Glutamatergic neuron (in vitro differentiated cells): ENCODE measurements at regions not wholly inside any gene's neighbourhood (a gene's known extent, or its start where the extent isn't known, plus 50 kb on each side); places are given as distances from the start of the nearest gene placed in this dataset.

Experiments used
- DNase-seq: peaks from one replicate; pipeline ENCODE4 v3.0.0; 2022
- H3K27ac Mint-ChIP-seq: one replicate; pipeline ENCODE4 v1.8.0; 2020; ENCODE audit warnings: mild to moderate bottlenecking, mixed read lengths, inconsistent platforms; ENCODE audit not compliant: unreplicated experiment
- H3K27me3 Mint-ChIP-seq: one replicate; pipeline ENCODE4 v1.8.0; 2020; ENCODE audit warnings: mild to moderate bottlenecking, moderate library complexity, mixed read lengths, inconsistent platforms; ENCODE audit not compliant: unreplicated experiment
- H3K36me3 Mint-ChIP-seq: one replicate; pipeline ENCODE4 v1.8.0; 2020; ENCODE audit warnings: mild to moderate bottlenecking, mixed read lengths, inconsistent platforms; ENCODE audit not compliant: unreplicated experiment
- H3K4me1 Mint-ChIP-seq: one replicate; pipeline ENCODE4 v1.8.0; 2020; ENCODE audit warnings: mild to moderate bottlenecking, low read depth, mixed read lengths, inconsistent platforms; ENCODE audit not compliant: unreplicated experiment
- H3K4me3 Mint-ChIP-seq: one replicate; pipeline ENCODE4 v1.8.0; 2020; ENCODE audit warnings: mild to moderate bottlenecking, mixed read lengths, inconsistent platforms; ENCODE audit not compliant: unreplicated experiment
- H3K9me3 Mint-ChIP-seq: one replicate; pipeline ENCODE4 v1.8.0; 2020; ENCODE audit warnings: mild to moderate bottlenecking, moderate library complexity, mixed read lengths, inconsistent platforms; ENCODE audit not compliant: unreplicated experiment
- TF ChIP-seq, protein P1 (sequence below): fragments of 200-600 bp; sonication (generic); IDR thresholded peaks from one replicate; pipeline ENCODE4 v1.5.0; 2021; ENCODE audit not compliant: partially characterized antibody, unreplicated experiment

DNA sequence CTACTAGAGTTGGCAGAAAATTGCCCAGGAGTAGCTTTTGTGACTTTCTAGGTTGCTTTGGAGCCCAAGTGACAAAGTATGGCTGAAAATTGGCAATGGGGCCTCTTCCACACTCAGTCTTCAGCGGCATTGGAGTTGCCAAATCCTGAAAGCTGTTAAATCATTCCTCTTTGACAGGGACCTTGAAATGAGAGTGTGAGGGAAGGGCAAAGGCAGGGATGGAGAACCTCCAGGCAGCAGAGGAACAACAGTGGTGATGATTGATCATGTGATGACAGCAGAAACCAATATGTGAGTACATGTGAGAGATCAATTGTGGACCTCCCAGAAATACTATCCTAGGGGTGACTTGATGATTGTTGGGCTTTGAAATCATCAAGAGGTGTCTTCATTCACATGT lies 393.9 kb downstream of the KIF16B start:
- Mint-ChIP-seq H3K36me3 (no peaks in the 10 kb centered on the region), H3K27me3 (no peaks in the 10 kb centered on the region)
- DNase-seq, result no peak

DNA sequence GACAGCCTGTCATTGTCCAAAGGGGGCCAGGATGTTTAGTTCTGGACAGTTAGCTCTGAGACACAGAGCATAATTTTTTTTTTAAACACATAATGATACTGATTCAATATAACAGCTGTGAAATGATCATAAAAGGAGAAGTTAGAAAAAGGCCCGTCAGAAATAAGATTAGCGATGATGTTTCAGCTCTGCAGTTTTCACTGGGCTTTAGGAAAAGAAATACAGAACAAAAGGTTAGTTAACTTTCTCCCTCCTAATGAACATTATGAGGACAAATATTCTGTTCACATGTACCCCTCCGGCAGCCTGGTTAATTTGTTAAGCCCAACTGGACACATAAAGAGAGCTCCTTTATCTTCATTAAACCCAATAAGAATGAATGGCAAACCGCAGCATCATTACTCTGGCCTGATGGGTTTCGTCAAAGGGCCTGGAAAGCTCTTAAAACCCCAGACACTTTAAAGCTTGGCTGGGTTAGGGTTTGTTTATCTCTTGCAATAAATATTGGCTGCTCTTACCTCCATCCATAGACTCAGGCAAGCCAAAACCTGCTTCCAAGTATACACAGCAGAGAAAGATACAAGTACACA lies 394.6 kb downstream of the KIF16B start:
- no peak overlapping the region for H3K27ac Mint-ChIP-seq
- H3K9me3 Mint-ChIP-seq, result no peaks in the 10 kb centered on the region
- no peaks in the 10 kb centered on the region for H3K4me1 Mint-ChIP-seq
- H3K27me3 Mint-ChIP-seq, result no peaks in the 10 kb centered on the region
- no peak for DNase-seq
- TF ChIP-seq, protein P1, sequence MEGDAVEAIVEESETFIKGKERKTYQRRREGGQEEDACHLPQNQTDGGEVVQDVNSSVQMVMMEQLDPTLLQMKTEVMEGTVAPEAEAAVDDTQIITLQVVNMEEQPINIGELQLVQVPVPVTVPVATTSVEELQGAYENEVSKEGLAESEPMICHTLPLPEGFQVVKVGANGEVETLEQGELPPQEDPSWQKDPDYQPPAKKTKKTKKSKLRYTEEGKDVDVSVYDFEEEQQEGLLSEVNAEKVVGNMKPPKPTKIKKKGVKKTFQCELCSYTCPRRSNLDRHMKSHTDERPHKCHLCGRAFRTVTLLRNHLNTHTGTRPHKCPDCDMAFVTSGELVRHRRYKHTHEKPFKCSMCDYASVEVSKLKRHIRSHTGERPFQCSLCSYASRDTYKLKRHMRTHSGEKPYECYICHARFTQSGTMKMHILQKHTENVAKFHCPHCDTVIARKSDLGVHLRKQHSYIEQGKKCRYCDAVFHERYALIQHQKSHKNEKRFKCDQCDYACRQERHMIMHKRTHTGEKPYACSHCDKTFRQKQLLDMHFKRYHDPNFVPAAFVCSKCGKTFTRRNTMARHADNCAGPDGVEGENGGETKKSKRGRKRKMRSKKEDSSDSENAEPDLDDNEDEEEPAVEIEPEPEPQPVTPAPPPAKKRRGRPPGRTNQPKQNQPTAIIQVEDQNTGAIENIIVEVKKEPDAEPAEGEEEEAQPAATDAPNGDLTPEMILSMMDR, result no peak
- no peaks in the 10 kb centered on the region for H3K36me3 Mint-ChIP-seq
- no peak overlapping the region for H3K4me3 Mint-ChIP-seq

More for the DNA sequence above, 393.9 kb downstream of the KIF16B start:
- Mint-ChIP-seq H3K4me1 (no peaks in the 10 kb centered on the region), H3K4me3 (no peak overlapping the region), H3K27ac (no peak overlapping the region), H3K9me3 (no peaks in the 10 kb centered on the region)
- TF ChIP-seq, protein P1, result no peak

DNA sequence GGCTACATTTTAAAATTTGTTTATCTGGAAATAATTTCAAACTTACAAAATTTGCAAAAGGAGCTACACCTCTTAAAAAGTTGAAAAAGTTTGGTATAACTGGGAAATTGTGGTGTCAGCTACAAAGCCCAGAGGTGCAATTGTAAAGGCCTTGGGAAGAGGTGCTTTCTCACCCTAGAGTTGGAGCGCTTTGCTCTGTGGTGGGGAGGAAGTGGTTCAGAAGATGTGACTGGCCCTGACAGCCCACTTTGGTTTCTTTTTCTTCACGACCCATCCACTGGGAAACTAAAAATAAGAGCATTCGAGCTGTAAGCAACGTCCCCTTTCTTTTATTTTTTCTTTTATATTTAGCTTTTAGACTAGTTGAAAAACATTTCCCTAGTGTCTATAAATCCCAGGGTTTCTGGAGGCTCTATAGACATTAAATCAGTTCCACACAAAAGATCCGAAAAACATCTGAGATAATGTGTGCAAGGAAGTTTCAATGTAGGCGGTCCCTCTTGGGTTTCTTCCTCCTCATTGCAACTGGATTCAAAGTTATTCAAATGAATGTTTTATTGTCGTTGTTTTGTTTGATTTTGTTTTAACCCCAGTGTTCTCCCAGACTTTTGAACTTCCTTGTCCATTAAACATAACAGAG lies 397.8 kb downstream of the KIF16B start:
- no peaks in the 10 kb centered on the region for H3K4me1 Mint-ChIP-seq
- H3K4me3 Mint-ChIP-seq, result no peak overlapping the region
- H3K27ac Mint-ChIP-seq, result no peak overlapping the region
- no peak for DNase-seq
- no peaks in the 10 kb centered on the region for H3K36me3 Mint-ChIP-seq
- H3K27me3 Mint-ChIP-seq, result peaks cover 2% of the 10 kb centered on the region
- TF ChIP-seq, protein P1, result no peak
- H3K9me3 Mint-ChIP-seq, result no peaks in the 10 kb centered on the region

DNA sequence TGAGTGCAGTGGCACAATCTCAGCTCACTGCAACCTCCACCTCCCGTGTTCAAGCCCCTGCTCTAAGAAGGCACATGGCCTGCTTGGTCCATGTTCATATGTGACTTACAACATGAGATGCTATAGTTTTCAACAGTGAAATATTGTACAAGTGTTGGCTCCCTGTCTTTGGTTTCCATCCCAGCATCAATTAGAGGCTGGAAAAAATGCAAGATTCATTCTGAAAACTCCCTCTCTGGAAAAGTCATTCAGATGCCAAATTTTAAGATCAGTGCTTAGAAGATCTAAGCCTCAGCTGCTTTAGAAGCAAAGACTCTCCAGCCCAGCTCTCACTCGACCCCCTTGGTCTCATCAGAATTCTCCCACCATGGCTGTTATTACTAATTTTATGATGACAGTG lies 398.9 kb downstream of the KIF16B start:
- Mint-ChIP-seq H3K27ac (no peak overlapping the region), H3K36me3 (no peaks in the 10 kb centered on the region), H3K9me3 (no peaks in the 10 kb centered on the region), H3K4me3 (no peak overlapping the region), H3K27me3 (peaks cover 2% of the 10 kb centered on the region), H3K4me1 (no peaks in the 10 kb centered on the region)
- TF ChIP-seq, protein P1, result no peak
- DNase-seq, result no peak

DNA sequence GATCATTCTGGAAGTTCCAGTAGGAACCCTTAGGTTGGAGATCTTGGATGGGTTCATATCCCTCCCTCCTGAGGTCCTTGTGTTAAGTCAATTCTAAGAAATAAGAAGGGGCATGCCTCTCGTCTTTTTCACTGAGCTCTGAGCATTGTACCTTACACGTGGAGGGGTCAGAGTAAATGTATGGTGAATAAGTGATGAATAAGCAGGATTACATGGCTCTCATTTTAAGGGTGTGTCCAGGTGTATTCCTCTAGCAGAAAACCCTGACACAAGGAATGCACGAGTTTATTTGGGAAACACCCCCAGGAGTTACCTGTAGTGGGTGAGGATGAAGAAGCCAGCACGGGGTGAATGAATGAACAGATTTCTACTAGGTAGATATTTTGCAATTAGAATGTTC lies 400.2 kb downstream of the KIF16B start:
- Mint-ChIP-seq H3K9me3 (no peaks in the 10 kb centered on the region), H3K27ac (no peak overlapping the region), H3K27me3 (peaks cover 2% of the 10 kb centered on the region), H3K36me3 (no peaks in the 10 kb centered on the region), H3K4me3 (no peak overlapping the region), H3K4me1 (no peaks in the 10 kb centered on the region)
- TF ChIP-seq, protein P1, result no peak
- no peak for DNase-seq
